ENCODE measurements at regions not wholly inside any gene's neighbourhood (a gene's known extent, or its start where the extent isn't known, plus 50 kb on each side); places are given as distances from the start of the nearest gene placed in this dataset.
"Not testable (repeated sequence)": the region's sequence is repeated elsewhere in the genome, so short reads cannot be mapped to it uniquely, and the experiment has no call there.

- DNase-seq: no peak
Observed at GRCh38 chr4:60817609-60818008, 382.5 kb upstream of the ADGRL3 start.

DNA sequence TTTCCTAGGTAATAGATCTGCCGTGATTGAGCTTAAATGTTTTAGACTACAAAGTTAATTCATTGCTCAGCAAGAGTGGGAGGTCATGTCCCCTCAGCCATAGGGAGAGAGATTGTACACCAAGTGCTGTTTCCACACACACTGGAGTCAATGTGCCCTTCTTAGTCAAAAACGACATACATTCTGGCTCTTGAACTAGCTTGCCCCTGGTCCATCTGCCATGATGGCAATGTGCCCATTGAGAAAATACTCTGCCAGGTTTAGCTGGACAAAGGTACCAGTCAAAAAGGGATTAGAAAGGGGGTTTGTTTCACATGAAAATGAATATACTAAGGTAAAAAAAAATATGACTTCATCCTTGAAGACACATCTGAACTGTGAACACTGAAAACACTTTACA, 377.1 kb upstream of the ADGRL3 start:
- no peak for DNase-seq

DNA sequence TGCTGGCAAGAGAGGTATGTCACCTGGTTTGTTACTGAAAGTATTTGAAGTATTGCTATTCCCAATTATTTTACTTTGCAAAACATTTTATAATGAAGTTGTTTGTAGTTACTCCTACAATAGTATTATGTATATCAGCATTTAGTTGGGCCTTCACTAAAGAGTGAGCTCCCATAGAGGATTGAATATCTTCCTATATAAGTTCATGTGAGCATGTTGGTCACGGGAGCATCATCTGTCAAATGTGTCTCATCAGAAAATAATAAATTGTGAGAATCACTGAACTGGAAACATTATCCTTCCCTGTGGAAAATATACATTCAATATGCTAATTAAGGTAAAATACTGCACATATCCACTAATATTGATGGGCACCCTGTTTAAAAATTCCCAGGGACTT, 360.1 kb upstream of the ADGRL3 start:
- no peak for DNase-seq

GRCh38 chr4:60846678-60847077, 353.4 kb upstream of the ADGRL3 start:
- no peak for DNase-seq

DNA sequence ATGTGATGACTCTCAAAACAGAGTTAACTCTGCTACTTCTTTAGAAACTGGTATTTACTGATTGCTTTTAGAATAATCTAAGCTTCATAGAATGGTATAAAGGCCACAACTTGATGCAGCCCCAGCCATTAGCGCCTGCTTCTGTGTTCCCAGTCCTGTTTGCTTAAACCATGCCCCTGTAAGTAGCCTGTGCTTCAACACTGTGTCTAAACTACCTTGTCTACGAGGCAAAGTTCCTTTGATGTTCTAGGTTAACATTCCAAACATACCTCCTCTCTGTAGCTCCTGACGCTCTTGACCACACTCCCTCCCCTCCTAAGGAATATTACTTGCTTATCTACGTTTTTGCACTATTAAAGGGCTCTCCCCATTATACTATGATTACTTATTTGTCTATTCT, 352.5 kb upstream of the ADGRL3 start:
- no peak for DNase-seq

DNA sequence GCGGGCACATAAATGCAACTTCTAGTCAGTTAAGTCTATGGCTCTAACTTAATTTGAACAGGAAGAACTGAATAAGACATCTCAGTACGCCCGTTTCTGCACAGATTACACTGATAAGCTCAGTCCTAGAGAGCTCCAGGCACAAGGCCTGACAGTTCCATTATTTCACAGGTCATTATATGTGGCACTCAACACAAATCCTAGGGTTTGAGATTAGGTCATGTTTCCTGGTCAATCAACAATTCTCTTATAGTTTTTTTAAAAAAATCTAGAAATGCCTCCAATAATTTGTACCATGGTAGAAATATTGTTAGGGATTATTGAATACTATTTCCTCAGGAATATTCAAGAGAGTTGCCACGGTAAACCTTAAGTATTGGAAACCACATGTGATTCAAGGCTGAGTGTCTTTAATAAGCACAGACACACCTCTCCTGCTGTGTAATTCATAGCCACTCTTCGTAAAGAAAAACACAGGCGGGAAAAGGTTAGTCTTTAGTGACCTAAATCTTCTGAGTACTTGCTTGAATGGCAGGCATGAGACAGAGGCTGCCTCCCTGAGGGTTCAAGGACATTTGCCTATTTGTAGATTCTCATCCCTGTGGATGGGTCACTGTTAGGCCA, 342.9 kb upstream of the ADGRL3 start:
- DNase-seq: peak; percentile 4

DNA sequence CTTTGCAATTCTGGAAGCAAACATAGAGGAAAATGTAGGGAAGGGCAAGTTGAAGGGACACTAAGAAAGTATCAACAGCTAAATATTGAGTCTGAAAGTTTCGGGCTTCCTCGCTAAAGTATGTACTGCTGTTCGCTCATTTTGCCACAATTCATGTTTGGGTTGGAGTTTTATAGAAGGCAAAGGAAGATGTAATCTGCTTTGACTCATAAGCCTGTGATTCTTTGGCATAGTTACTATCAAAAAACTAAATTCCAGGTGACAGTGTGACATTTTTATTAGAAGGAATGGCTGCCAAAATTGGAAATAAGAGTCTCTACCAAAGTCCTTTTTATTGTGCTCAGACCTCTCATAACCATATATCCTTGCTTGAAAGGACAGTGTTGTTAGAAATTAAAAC, 336.7 kb upstream of the ADGRL3 start:
- no peak for DNase-seq

- DNase-seq: no peak
Observed at GRCh38 chr4:60865273-60865672, 334.9 kb upstream of the ADGRL3 start.

- DNase-seq: no peak
Observed at GRCh38 chr4:60868232-60868960, 331.7 kb upstream of the ADGRL3 start.

DNA sequence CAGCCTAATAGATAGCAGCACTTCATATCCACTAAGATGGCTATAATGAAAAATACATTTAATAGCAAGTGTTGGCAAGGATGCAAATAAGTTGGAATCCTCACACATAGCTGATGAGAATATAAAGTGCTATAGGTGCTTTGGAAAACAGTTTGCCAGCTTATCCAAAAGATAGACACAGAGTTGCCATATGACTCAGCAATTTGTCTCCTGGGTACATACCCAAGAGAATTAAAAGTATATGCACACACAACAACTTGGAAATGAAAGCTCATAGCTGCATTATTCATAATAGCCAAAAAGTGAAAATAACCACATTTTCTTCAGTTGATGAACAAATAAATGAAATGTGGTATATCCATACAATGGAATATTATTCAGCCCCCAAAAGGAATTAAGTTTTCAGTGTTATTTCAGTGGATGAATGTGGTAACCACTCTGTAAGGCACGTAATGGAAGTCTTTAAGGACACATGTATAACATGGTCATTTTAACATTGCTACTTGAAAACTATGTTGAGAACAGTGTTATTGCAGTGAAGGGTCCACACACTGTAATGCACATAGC, 320.9 kb upstream of the ADGRL3 start:
- no peak for DNase-seq

DNA sequence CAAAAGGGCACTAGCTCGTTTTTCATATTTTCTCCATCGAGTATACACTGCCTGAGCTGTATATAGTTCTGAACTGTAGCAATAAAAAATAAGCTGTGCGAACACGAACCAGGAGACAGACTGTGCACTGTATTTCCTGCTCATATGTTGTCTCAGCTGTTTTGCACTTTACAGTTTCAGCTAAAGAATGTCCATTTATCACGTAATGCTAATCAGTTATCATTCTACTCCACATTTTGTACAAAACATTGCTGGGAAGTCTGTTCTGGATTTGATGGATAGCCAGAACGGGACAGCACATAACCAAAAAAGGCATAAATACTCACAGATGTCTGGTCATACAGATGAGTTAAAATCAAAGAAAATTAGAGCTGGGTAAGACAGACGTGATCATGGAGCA, 315.5 kb upstream of the ADGRL3 start:
- DNase-seq: no peak

- DNase-seq: no peak
Observed at GRCh38 chr4:60885011-60885410, 315.1 kb upstream of the ADGRL3 start.

- DNase-seq: no peak
Observed at GRCh38 chr4:60890743-60891142, 309.4 kb upstream of the ADGRL3 start.

DNA sequence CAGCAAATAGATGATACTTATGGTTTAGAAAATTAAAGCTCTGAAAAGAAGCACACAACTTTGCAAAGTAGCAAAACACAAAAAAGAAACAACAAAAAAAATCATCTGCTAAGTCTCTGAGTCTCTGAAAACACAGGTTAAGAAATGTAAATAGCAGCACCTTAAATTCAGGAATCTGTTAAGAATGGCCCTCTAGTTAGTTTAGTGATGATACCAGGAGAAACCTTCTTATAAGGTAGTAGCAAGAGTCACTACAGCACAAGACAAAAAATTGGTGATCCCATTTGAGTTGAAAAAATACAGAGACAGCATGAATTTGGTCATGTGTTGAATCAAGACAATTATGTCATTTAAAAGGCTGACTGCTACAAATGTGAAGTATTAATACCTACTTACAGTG, 308.2 kb upstream of the ADGRL3 start:
- no peak for DNase-seq

DNA sequence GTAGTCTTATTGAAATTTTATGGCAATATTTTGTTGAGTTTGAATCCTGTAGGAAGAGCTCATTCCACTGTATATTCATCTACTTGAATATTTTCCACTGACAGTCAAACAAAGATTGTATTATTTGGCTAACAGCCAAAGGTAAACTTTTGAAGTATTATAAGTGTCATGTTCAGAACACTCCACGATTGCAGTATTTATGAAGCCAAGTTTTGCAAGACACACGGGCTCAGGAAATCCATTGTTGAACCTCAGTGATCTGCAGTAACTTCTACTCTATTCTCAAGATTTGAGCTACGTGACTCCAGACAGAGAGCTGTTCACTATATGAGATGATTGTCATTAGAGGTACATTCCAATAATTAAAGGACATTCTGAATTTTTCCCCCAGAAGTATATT, 302.7 kb upstream of the ADGRL3 start:
- DNase-seq: no peak

DNA sequence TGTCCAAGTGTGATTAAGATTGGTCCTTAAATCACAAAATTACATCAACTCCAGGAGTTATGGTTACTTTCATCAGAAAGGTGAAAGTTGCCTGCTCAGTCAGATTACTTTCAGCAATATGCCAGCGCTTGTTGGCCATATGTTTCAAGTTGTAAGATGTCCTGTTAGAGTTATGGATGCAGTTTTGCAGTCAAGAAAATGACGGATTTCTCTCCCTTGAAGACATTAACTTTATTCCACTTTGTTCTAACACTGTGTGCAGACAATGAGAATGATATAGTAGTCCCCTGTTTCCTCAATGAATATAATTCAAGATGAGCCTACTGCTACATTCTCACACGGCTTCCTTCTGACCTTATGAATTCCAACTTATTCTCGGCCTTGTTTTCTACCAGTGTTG, 295.0 kb upstream of the ADGRL3 start:
- DNase-seq: no peak

DNA sequence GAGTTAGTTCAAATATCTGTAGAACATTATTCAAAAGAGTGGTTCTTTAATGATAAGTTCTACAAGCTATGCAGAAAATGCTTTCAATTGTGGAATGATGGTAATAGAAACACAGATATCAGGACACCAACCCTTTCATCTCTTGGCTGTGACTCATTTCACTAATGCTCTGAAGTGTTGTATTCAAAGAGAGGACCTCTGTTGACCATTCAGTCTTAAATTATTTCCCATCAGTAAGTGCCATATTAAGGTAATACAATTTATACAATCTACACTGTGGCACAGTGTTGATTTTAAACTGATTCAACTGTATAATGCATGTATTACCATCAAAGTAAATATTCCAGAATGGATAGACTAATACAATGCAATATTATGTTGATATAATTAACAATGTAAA, 289.0 kb upstream of the ADGRL3 start:
- DNase-seq: no peak

GRCh38 chr4:60913002-60913401, 287.1 kb upstream of the ADGRL3 start:
- DNase-seq: no peak

DNA sequence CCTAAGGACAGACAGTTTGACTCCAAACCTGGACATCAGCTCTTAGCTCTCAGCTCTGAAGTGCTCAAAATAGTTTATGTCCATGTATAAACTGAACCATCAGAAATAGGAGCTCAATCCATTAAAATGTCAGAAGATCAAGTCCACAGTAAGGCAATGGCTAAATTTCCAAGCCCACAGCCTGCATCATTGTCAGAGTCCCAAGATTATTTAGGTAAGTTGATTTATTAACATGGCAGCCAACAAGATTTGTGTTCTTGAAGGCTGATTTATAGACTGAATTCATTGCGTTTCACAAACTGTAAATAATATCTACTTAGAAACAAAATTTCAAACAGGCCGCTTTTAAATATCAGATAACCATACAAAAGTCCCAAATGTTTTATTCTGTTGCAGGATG, 286.5 kb upstream of the ADGRL3 start:
- DNase-seq: no peak

GRCh38 chr4:60921735-60922134, 278.4 kb upstream of the ADGRL3 start:
- not testable (repeated sequence) for DNase-seq

GRCh38 chr4:60923075-60923474, 277.1 kb upstream of the ADGRL3 start:
- DNase-seq: no peak

GRCh38 chr4:60926624-60927023, 273.5 kb upstream of the ADGRL3 start:
- DNase-seq: no peak

GRCh38 chr4:60930866-60931265, 269.3 kb upstream of the ADGRL3 start:
- no peak for DNase-seq

DNA sequence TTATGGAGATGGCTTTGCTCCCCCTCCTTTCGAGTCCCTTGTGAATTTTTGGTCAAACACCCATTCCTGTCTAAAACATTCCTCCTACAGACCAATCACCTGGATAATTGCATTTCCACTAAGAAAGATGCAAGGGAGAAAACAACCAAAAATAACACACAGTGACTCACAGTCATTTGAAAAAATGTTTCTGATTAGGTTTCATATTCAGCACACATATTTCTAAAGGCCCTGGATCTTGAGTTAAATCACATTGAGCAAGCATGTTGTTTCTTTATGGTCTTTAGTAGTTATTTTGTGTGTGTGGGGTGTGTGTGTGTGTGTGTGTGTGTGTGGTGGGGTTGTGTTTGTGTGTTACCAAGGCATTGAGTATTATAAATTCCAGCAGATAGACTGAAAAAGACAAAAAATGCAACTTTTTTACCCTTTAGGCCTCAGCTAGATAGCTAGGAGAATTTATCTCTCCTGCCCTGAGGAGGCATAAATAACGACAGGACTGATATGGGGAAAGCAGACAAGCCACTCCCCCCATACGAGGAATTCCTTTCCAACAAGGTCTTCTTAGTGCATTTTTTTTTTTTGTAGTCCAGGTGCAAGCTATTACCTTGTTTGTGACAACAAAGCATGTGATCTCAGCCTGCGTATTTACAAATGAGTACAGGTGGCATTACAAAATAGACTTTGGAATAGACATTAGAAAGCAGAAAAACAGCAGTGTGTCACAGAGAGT, 265.4 kb upstream of the ADGRL3 start:
- no peak for DNase-seq
